Adrenal gland (tissue), 9 donors: ENCODE measurements at regions not wholly inside any gene's neighbourhood (a gene's known extent, or its start where the extent isn't known, plus 50 kb on each side); places are given as distances from the start of the nearest gene placed in this dataset.

Experiments
- DNase-seq, 7 donors: peaks; one replicate each; pipeline ENCODE4 v3.0.0-alpha.2; 2019 to 2020
- H3K27ac ChIP-seq, 5 donors: fragments of 200-600 bp; sonication (generic) in 4 of 5; 1 replicate in 3 of 5; 2 replicates in 2 of 5; pipeline versions ENCODE4 v1.5.1 to v1.8.0; 2016 to 2020; ENCODE audit warnings: mild to moderate bottlenecking in 1 of 5
- H3K27me3 ChIP-seq: fragments of 200-600 bp; 2 replicates; pipeline ENCODE4 v1.8.0; 2021
- H3K36me3 ChIP-seq, 2 donors: fragments of 200-600 bp; replicated peaks in 1 of 2; 1 replicate in 1 of 2; 2 replicates in 1 of 2; pipeline versions ENCODE4 v1.5.1 to v1.8.0; 2018 to 2022
- H3K4me1 ChIP-seq, 2 donors: fragments of 200-600 bp; replicated peaks in 1 of 2; 1 replicate in 1 of 2; 2 replicates in 1 of 2; pipeline versions ENCODE4 v1.5.1 to v1.8.0; 2018 to 2021
- H3K4me3 ChIP-seq, 4 donors: fragments of 200-600 bp; sonication (generic) in 3 of 4; one replicate each; pipeline ENCODE4 v1.5.1; 2016 to 2018
- H3K9me3 ChIP-seq, 3 donors: fragments of 200-600 bp; sonication (generic) in 1 of 3; replicated peaks in 1 of 3; 1 replicate in 2 of 3; 2 replicates in 1 of 3; pipeline versions ENCODE4 v1.5.1 to v1.8.0; 2016 to 2021
- POLR2A ChIP-seq, 2 donors: fragments of 450-650 bp; IDR thresholded peaks; one replicate each; pipeline ENCODE4 v1.6.1; 2017; ENCODE audit warnings: antibody characterized with exemption in 2 of 2, mild to moderate bottlenecking in 2 of 2, moderate library complexity in 1 of 2
- WGBS, 4 donors: extraction: QIAGEN DNeasy Blood & Tissue Kit in 2 of 4; methylation state at CpG; one replicate each; pipeline versions ENCODE4 v1.1.5 to v1.1.7; 2013 to 2017; 5-methylcytosine and 5-hydroxymethylcytosine counted together
- intact Hi-C, 2 donors: fragments of 100-400 bp; cut with DNase I; formaldehyde crosslinking; loops; one replicate each; pipeline versions ENCODE4 v1.14.1 to v1.15.0; 2022 to 2023
- TF ChIP-seq, protein P1 (sequence below), 6 experiments: fragments of 450-650 bp in 4 of 6; fragments of 200-600 bp in 2 of 6; sonication (generic) in 1 of 6; IDR thresholded peaks; 1 replicate in 5 of 6; 2 replicates in 1 of 6; pipeline versions ENCODE4 v1.5.1 to v1.8.0; 2016 to 2021; ENCODE audit warnings: antibody characterized with exemption in 6 of 6, mild to moderate bottlenecking in 2 of 6, moderate library complexity in 1 of 6
- donor health status: healthy with polysubstance abuse.
- donor health status: Bipolar disorder and iron deficiency.
- donor health status: DM: yes; HTN: yes; CAD: no.
- donor health status: DM: no; HTN: no; CAD: no.
- donor health status: DM: no; HTN: no; CAD: no.

DNA sequence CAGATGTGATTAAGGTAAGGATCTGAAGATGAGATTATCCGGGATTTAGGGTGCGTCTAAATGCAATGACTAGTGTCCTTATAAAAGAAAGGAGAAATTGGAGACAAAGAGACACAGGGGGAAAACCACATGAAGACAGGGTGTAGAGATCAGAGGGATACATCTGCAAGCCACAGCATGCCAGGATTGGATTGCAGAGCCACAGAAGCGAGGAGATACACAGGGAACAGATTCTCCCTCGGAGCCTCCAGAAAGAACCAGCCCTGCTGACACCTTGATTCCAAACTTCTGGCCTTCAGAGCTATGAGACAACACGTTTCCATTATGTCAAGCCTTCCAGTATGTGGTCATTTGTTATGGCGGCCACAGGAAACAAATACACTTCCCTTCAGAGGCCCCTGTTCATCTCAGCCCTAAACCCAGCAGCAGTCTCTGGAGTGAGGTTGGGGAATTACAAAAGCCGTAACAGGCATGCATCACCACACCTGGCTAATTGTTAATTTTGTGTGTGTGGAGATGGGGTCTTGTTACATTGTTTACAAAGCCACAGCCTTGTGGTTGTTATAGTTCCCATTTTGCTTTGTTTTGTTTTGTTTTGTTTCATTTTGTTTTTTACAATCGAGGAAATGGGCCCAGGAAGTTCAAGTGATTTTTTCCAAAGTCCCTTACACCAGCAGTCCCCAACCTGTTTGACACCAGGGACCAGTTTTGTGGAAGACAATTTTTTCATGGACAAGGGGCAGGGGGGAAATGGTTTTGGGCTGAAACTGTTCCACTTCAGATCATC, 51.6 kb upstream of the LYRM9 start:
- Histone ChIP-seq H3K9me3 (no peaks in the 10 kb centered on the region), H3K4me3 (no peak overlapping the region), H3K27me3 (no peaks in the 10 kb centered on the region), H3K27ac (no peak overlapping the region), H3K36me3 (no peaks in the 10 kb centered on the region), H3K4me1 (no peaks in the 10 kb centered on the region)
- intact Hi-C loops: no loop called here
- no peak for DNase-seq
- 75 to 85% (median 82%) methylated on average over 8 of the region's 8 CpGs for WGBS, 4 donors
- TF ChIP-seq, protein P1, sequence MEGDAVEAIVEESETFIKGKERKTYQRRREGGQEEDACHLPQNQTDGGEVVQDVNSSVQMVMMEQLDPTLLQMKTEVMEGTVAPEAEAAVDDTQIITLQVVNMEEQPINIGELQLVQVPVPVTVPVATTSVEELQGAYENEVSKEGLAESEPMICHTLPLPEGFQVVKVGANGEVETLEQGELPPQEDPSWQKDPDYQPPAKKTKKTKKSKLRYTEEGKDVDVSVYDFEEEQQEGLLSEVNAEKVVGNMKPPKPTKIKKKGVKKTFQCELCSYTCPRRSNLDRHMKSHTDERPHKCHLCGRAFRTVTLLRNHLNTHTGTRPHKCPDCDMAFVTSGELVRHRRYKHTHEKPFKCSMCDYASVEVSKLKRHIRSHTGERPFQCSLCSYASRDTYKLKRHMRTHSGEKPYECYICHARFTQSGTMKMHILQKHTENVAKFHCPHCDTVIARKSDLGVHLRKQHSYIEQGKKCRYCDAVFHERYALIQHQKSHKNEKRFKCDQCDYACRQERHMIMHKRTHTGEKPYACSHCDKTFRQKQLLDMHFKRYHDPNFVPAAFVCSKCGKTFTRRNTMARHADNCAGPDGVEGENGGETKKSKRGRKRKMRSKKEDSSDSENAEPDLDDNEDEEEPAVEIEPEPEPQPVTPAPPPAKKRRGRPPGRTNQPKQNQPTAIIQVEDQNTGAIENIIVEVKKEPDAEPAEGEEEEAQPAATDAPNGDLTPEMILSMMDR (IDR thresholded peaks at IDR 0.05): no peak
- TF ChIP-seq POLR2A (IDR thresholded peaks at IDR 0.05): no peak

DNA sequence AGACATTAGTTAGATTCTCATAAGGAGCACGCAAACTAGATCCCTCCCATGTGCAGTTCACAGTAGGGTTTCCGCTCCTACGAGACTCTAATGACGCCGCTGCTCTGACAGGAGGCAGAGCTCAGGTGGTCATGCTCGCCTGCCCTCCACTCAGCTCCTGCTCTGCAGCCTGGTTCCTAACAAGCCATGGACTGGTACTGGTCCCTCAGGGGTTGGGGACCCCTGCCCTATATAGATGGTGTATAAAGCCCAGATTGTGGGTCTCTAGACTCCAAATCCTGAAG, 52.1 kb upstream of the LYRM9 start:
- 87 to 96% (median 95%) methylated on average over 3 to 6 of the region's 6 CpGs for WGBS, 4 donors
- Histone ChIP-seq H3K27me3 (no peaks in the 10 kb centered on the region), H3K27ac (no peak overlapping the region), H3K4me1 (no peaks in the 10 kb centered on the region), H3K9me3 (no peaks in the 10 kb centered on the region), H3K36me3 (no peaks in the 10 kb centered on the region), H3K4me3 (no peak overlapping the region)
- TF ChIP-seq, protein P1 (IDR thresholded peaks at IDR 0.05): no peak
- TF ChIP-seq POLR2A (IDR thresholded peaks at IDR 0.05): no peak
- intact Hi-C loops: no loop called here
- DNase-seq: no peak

DNA sequence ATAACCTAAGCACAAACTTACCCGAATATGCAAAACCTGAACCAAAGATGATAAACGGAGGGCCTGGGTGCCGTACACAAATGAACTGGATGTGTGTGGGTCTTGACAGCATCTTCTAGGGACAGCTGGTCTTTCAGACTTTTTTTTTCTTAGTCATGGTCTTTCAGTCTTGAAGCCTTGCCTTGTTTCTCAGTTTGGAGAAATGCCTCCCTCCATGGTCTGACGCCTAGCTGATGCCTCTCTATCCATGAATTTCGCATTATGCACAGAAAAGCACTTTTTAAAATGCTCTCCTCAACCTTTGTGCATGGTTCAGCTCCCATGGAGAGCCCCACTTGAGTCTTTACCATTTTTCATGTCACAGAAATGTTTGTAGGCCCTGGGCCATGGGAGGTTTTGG, 52.8 kb upstream of the LYRM9 start:
- Histone ChIP-seq H3K4me3 (no peak overlapping the region), H3K36me3 (no peaks in the 10 kb centered on the region), H3K9me3 (no peaks in the 10 kb centered on the region), H3K27me3 (no peaks in the 10 kb centered on the region), H3K27ac (no peak overlapping the region), H3K4me1 (no peaks in the 10 kb centered on the region)
- DNase-seq: no peak
- no peak for TF ChIP-seq POLR2A (IDR thresholded peaks at IDR 0.05)
- TF ChIP-seq, protein P1 (IDR thresholded peaks at IDR 0.05): no peak
- WGBS, 4 donors: 90 to 97% (median 94%) methylated on average over 5 of the region's 5 CpGs
- intact Hi-C loops: no loop called here

DNA sequence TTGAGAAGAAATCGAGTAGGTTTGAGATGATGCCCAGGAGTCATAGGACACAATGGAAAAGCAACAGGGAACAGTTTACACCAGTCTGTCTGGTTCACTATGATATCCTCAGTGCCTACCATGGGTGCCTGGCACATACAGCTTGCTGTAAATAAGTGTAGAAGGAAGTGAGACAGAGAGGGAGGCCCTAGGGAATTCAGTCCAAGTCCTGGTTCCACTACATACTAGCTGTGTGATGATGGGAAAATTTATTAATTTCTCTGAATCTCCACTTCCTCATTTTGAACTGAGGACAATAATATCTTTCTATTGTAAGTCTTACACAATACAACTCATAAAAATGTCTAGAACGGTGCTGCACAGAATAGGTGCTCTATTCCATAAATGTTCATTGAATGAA, 53.3 kb upstream of the LYRM9 start:
- H3K27ac ChIP-seq: no peak overlapping the region
- intact Hi-C loops: no loop called here
- WGBS, 4 donors: 72 to 76% (median 74%) methylated on average over 2 of the region's 2 CpGs

More for the DNA sequence above, 53.3 kb upstream of the LYRM9 start:
- no peak for TF ChIP-seq POLR2A (IDR thresholded peaks at IDR 0.05)
- TF ChIP-seq, protein P1 (IDR thresholded peaks at IDR 0.05): no peak
- H3K4me1 ChIP-seq: no peaks in the 10 kb centered on the region
- no peaks in the 10 kb centered on the region for H3K27me3 ChIP-seq
- no peak overlapping the region for H3K4me3 ChIP-seq
- no peaks in the 10 kb centered on the region for H3K36me3 ChIP-seq
- no peaks in the 10 kb centered on the region for H3K9me3 ChIP-seq
- no peak for DNase-seq
